ENCODE measurements at regions not wholly inside any gene's neighbourhood (a gene's known extent, or its start where the extent isn't known, plus 50 kb on each side); places are given as distances from the start of the nearest gene placed in this dataset.

GRCh38 chr10:78916227-78916626, 152.5 kb upstream of the ZMIZ1 start:
- TF ChIP-seq EP300 (IDR thresholded peaks at IDR 0.05; ENCODE audit: borderline replicate concordance): no peak
- TF ChIP-seq MAX (IDR thresholded peaks at IDR 0.05): no peak
- TF ChIP-seq NFIC (IDR thresholded peaks at IDR 0.05): no peak
- TF ChIP-seq, protein P1, sequence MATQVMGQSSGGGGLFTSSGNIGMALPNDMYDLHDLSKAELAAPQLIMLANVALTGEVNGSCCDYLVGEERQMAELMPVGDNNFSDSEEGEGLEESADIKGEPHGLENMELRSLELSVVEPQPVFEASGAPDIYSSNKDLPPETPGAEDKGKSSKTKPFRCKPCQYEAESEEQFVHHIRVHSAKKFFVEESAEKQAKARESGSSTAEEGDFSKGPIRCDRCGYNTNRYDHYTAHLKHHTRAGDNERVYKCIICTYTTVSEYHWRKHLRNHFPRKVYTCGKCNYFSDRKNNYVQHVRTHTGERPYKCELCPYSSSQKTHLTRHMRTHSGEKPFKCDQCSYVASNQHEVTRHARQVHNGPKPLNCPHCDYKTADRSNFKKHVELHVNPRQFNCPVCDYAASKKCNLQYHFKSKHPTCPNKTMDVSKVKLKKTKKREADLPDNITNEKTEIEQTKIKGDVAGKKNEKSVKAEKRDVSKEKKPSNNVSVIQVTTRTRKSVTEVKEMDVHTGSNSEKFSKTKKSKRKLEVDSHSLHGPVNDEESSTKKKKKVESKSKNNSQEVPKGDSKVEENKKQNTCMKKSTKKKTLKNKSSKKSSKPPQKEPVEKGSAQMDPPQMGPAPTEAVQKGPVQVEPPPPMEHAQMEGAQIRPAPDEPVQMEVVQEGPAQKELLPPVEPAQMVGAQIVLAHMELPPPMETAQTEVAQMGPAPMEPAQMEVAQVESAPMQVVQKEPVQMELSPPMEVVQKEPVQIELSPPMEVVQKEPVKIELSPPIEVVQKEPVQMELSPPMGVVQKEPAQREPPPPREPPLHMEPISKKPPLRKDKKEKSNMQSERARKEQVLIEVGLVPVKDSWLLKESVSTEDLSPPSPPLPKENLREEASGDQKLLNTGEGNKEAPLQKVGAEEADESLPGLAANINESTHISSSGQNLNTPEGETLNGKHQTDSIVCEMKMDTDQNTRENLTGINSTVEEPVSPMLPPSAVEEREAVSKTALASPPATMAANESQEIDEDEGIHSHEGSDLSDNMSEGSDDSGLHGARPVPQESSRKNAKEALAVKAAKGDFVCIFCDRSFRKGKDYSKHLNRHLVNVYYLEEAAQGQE (IDR thresholded peaks at IDR 0.05; ENCODE audit: low read depth): no peak
- no peak for TF ChIP-seq YY1 (IDR thresholded peaks at IDR 0.05; ENCODE audit: low read depth)
- no peak for TF ChIP-seq USF1 (IDR thresholded peaks at IDR 0.05)
- no peak for TF ChIP-seq CEBPB (IDR thresholded peaks at IDR 0.05)
- no peak for TF ChIP-seq TCF12 (IDR thresholded peaks at IDR 0.05; ENCODE audit: low read depth)
- TF ChIP-seq RAD21 (IDR thresholded peaks at IDR 0.05; ENCODE audit: low read depth): no peak
- no peak for TF ChIP-seq TEAD4 (IDR thresholded peaks at IDR 0.05)
- TF ChIP-seq TAF1 (IDR thresholded peaks at IDR 0.05; ENCODE audit: low read depth): no peak
- no peak for TF ChIP-seq CREB1 (IDR thresholded peaks at IDR 0.05; ENCODE audit: low read depth)
- no peak for TF ChIP-seq EGR1 (IDR thresholded peaks at IDR 0.05)
- TF ChIP-seq FOXM1 (IDR thresholded peaks at IDR 0.05; ENCODE audit: borderline replicate concordance, low read depth): no peak

All from Ishikawa (cell line).